Liver (tissue), 3 donors: ENCODE measurements at regions not wholly inside any gene's neighbourhood (a gene's known extent, or its start where the extent isn't known, plus 50 kb on each side); places are given as distances from the start of the nearest gene placed in this dataset.

Source experiments
- EGR1 ChIP-seq, 2 donors: IDR thresholded peaks; 2 replicates each; pipeline ENCODE4 v1.6.1; 2016 to 2018; ENCODE audit warnings: antibody characterized with exemption in 2 of 2, low read depth in 2 of 2
- GABPA ChIP-seq, 2 donors: IDR thresholded peaks in 1 of 2; conservative IDR thresholded peaks in 1 of 2; 2 replicates each; pipeline ENCODE4 v1.6.1; 2016; ENCODE audit warnings: antibody characterized with exemption in 2 of 2, mild to moderate bottlenecking in 1 of 2, moderate library complexity in 1 of 2
- RAD21 ChIP-seq, 2 donors: IDR thresholded peaks; 2 replicates each; pipeline ENCODE4 v1.6.1; 2016; ENCODE audit warnings: antibody characterized with exemption in 2 of 2, mild to moderate bottlenecking in 2 of 2
- TAF1 ChIP-seq: conservative IDR thresholded peaks from 2 replicates; pipeline ENCODE4 v1.6.1; 2016; ENCODE audit warnings: antibody characterized with exemption, mild to moderate bottlenecking
- TF ChIP-seq, protein P1 (sequence below): fragments of 150-350 bp; IDR thresholded peaks from 2 replicates; pipeline ENCODE4 v1.5.1; 2017; ENCODE audit warnings: improper control_type of control experiment, low read depth, low read length; ENCODE audit not compliant: missing input control
- donor health status: healthy.
- donor health status: healthy.

GRCh38 chr4:3715855-3716630, 50.1 kb upstream of the ADRA2C start:
- TF ChIP-seq, protein P1, sequence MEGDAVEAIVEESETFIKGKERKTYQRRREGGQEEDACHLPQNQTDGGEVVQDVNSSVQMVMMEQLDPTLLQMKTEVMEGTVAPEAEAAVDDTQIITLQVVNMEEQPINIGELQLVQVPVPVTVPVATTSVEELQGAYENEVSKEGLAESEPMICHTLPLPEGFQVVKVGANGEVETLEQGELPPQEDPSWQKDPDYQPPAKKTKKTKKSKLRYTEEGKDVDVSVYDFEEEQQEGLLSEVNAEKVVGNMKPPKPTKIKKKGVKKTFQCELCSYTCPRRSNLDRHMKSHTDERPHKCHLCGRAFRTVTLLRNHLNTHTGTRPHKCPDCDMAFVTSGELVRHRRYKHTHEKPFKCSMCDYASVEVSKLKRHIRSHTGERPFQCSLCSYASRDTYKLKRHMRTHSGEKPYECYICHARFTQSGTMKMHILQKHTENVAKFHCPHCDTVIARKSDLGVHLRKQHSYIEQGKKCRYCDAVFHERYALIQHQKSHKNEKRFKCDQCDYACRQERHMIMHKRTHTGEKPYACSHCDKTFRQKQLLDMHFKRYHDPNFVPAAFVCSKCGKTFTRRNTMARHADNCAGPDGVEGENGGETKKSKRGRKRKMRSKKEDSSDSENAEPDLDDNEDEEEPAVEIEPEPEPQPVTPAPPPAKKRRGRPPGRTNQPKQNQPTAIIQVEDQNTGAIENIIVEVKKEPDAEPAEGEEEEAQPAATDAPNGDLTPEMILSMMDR, result no peak
- TF ChIP-seq RAD21 (IDR thresholded peaks at IDR 0.05) (no peak), GABPA (IDR thresholded peaks at IDR 0.05 in 1 of 2, conservative IDR thresholded peaks at IDR 0.05 in 1 of 2) (no peak), EGR1 (IDR thresholded peaks at IDR 0.05; ENCODE audit: low read depth in 2 of 2) (no peak), TAF1 (no peak)
